ENCODE measurements at regions not wholly inside any gene's neighbourhood (a gene's known extent, or its start where the extent isn't known, plus 50 kb on each side); places are given as distances from the start of the nearest gene placed in this dataset.

- TF ChIP-seq POLR2A (IDR thresholded peaks at IDR 0.05) (no peak), CTCF (IDR thresholded peaks at IDR 0.05) (no peak)
Measured at GRCh38 chr2:35447215-35447614, 908.4 kb upstream of the CRIM1 start.
